ENCODE measurements at regions not wholly inside any gene's neighbourhood (a gene's known extent, or its start where the extent isn't known, plus 50 kb on each side); places are given as distances from the start of the nearest gene placed in this dataset.

DNA sequence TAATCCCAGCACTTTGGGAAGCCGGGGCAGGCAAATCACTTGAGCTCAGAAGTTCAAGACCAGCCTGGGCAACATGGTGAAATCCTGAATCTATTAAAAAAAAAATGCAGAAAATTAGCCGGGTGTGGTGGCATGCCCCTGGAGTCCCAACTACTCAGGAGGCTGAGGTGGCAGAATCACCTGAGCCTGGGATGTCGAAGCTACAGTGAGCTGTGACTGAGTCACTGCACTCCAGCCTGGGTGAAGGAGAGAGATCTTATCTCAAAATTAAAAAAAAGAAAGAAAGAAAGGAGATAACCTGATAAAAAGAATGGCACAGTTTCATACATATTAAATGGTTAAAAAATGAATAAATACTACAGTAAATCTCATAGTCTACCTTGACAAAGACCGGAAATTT lies 123.6 kb upstream of the TNFAIP3 start:
- DNase-seq = no peak
- Histone ChIP-seq H3K9me3 (no peaks in the 10 kb centered on the region), H3K4me1 (ENCODE audit: low read depth) (no peaks in the 10 kb centered on the region), H3K36me3 (ENCODE audit: low read depth) (no peaks in the 10 kb centered on the region), H3K4me3 (no peak overlapping the region)
- TF ChIP-seq, protein P1, sequence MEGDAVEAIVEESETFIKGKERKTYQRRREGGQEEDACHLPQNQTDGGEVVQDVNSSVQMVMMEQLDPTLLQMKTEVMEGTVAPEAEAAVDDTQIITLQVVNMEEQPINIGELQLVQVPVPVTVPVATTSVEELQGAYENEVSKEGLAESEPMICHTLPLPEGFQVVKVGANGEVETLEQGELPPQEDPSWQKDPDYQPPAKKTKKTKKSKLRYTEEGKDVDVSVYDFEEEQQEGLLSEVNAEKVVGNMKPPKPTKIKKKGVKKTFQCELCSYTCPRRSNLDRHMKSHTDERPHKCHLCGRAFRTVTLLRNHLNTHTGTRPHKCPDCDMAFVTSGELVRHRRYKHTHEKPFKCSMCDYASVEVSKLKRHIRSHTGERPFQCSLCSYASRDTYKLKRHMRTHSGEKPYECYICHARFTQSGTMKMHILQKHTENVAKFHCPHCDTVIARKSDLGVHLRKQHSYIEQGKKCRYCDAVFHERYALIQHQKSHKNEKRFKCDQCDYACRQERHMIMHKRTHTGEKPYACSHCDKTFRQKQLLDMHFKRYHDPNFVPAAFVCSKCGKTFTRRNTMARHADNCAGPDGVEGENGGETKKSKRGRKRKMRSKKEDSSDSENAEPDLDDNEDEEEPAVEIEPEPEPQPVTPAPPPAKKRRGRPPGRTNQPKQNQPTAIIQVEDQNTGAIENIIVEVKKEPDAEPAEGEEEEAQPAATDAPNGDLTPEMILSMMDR (IDR thresholded peaks at IDR 0.05) = no peak
- intact Hi-C loops (cut with DNase I, micrococcal nuclease) = no loop called here
- no peak for ATAC-seq

- no peaks in the 10 kb centered on the region for H3K36me3 ChIP-seq (ENCODE audit: low read depth)
- H3K4me3 ChIP-seq = no peak overlapping the region
- intact Hi-C loops (cut with DNase I, micrococcal nuclease) = no loop called here
- no peaks in the 10 kb centered on the region for H3K9me3 ChIP-seq
- DNase-seq (no peak), ATAC-seq (no peak)
- peaks cover 7% of the 10 kb centered on the region for H3K4me1 ChIP-seq (ENCODE audit: low read depth)
- TF ChIP-seq, protein P1 (IDR thresholded peaks at IDR 0.05) = no peak
These were observed 122.2 kb upstream of the TNFAIP3 start for GRCh38 chr6:137744877-137745276.

- Histone ChIP-seq H3K4me3 (no peak overlapping the region), H3K9me3 (no peaks in the 10 kb centered on the region), H3K36me3 (ENCODE audit: low read depth) (no peaks in the 10 kb centered on the region), H3K4me1 (ENCODE audit: low read depth) (peaks cover 10% of the 10 kb centered on the region)
- TF ChIP-seq, protein P1 (IDR thresholded peaks at IDR 0.05) = no peak
- intact Hi-C loops (cut with DNase I, micrococcal nuclease) = no loop called here
- no peak for ATAC-seq
- DNase-seq = no peak
These were observed 121.7 kb upstream of the TNFAIP3 start for GRCh38 chr6:137745321-137745720.

GRCh38 chr6:137746264-137746663 lies 120.8 kb upstream of the TNFAIP3 start:
- intact Hi-C loops (cut with DNase I, micrococcal nuclease) = no loop called here
- Histone ChIP-seq H3K4me3 (no peak overlapping the region), H3K9me3 (no peaks in the 10 kb centered on the region), H3K4me1 (ENCODE audit: low read depth) (peaks cover 10% of the 10 kb centered on the region), H3K36me3 (ENCODE audit: low read depth) (no peaks in the 10 kb centered on the region)
- DNase-seq (no peak), ATAC-seq (no peak)
- TF ChIP-seq, protein P1 (IDR thresholded peaks at IDR 0.05) = no peak

GRCh38 chr6:137749696-137750211 lies 117.3 kb upstream of the TNFAIP3 start:
- intact Hi-C loops (cut with DNase I, micrococcal nuclease) = no loop called here
- ATAC-seq (peak; percentile 27), DNase-seq (no peak)
- no peaks in the 10 kb centered on the region for H3K36me3 ChIP-seq (ENCODE audit: low read depth)
- no peak overlapping the region for H3K4me3 ChIP-seq
- peaks cover 10% of the 10 kb centered on the region for H3K4me1 ChIP-seq (ENCODE audit: low read depth)
- no peaks in the 10 kb centered on the region for H3K9me3 ChIP-seq
- TF ChIP-seq, protein P1 (IDR thresholded peaks at IDR 0.05) = no peak

DNA sequence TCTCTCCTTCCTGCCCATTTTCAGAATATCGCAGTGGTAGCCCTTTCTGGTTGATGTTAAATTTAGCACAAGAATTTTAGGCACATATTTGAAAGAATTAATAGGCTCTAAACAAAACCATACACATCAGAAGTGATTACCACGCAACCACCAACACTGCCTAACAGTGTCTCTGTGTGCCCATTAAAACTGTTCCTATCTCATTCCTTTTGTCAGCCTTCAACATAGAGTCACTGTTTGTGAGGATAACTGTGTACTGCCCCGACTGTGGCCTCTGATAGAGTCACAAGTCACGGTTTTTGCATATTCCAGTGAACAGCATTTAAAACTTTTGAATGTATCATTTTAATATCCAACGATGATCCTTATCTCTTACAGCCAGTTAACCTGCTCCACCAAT lies 116.8 kb upstream of the TNFAIP3 start:
- no peaks in the 10 kb centered on the region for H3K36me3 ChIP-seq (ENCODE audit: low read depth)
- H3K9me3 ChIP-seq = no peaks in the 10 kb centered on the region
- peaks cover 10% of the 10 kb centered on the region for H3K4me1 ChIP-seq (ENCODE audit: low read depth)
- no peak for DNase-seq
- intact Hi-C loops (cut with DNase I, micrococcal nuclease) = no loop called here
- TF ChIP-seq, protein P1 (IDR thresholded peaks at IDR 0.05) = no peak
- ATAC-seq = no peak
- H3K4me3 ChIP-seq = no peak overlapping the region
